ENCODE measurements at regions not wholly inside any gene's neighbourhood (a gene's known extent, or its start where the extent isn't known, plus 50 kb on each side); places are given as distances from the start of the nearest gene placed in this dataset.

- TF ChIP-seq POLR2A (IDR thresholded peaks at IDR 0.05) (no peak), CTCF (IDR thresholded peaks at IDR 0.05) (no peak), POLR2AphosphoS5 (IDR thresholded peaks at IDR 0.05) (no peak), EP300 (IDR thresholded peaks at IDR 0.05) (no peak)
Observed at GRCh38 chr9:110123341-110124095, 84.4 kb downstream of the C9orf152 start.
